ENCODE measurements at regions not wholly inside any gene's neighbourhood (a gene's known extent, or its start where the extent isn't known, plus 50 kb on each side); places are given as distances from the start of the nearest gene placed in this dataset.

DNA sequence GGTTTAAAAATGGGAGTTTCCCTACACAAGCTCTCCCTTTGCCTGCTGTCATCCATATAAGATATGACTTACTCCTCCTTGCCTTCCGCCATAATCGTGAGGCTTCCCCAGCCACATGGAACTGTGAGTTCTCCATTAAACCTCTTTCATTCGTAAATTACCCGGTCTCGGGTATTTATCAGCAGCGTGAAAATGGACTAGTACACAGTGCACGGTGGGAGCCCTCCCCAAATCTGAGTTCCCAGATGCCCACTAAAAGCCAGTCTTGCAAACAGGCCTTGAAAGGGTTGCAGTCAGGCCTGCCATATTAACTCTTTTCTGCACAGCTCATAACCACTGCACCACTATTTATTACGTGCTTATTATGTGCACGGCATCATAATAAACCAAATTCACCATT lies 400.9 kb downstream of the PRDM2 start:
- DNase-seq (ENCODE audit: low spot score) = no peak

DNA sequence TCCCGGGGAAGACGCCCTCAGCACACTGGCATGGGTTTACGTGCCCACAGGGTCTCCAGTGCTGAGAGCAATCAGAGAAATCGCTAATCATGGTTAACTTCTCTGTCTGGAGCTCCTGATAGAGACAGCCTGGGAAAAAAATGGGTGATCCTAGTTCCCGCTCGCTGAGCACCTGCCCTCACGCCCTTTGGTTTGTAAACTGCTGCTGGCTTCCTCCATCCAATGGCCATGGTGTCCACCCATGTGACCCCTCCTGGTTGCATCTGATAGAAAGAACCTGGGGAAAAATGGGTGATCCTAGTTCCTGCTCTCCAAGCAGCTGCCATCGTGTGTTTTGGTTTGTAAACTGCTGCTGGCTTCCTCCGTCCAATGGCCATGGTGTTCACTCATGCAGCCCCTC lies 402.2 kb downstream of the PRDM2 start:
- no peak for DNase-seq (ENCODE audit: low spot score)

DNA sequence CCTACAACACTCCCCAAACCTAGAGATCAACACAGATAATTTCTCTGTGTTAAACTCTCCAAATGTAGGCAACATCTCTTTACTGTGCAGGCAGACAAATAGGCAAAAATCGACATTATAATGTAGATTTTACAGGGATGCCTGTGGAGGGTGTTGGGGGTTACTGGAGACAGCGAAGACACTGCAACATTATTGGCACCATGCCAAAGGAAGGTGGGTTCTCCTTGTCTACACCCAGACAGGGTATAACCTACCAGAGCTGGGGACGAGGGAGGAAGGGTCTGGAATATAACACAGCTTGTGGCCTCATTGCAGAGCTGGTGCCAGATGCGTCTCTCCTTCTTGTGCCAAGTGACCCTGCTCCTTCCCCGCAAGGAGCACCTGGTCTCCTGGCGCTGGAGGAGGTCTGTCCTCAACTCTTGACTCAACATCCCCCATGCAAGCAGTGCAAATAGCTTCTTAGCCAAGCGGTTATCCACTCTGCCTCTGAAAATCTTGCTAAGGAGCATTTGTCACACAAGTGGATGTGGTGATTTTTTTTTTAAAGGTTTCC lies 404.0 kb downstream of the PRDM2 start:
- DNase-seq (ENCODE audit: low spot score) = no peak

DNA sequence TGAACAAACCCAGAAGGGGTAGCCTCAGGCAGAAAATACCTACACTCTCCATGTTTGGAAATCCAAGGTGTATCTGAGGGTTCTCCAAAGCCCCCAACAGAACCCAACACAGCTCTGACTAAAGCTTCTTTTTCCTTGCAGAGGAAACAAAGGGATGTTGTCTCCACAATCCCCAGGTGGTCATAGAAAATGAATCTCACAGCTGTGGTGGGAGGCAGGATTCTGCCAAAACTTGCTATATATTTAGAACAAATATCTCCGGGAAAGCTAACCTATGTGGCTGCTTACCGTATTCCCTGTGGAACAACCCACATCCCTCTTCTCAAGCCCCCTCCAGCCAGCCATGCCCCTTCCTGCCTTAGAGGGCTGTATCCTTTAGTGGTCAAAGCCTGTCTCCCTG lies 406.1 kb downstream of the PRDM2 start:
- DNase-seq (ENCODE audit: low spot score) = no peak

DNA sequence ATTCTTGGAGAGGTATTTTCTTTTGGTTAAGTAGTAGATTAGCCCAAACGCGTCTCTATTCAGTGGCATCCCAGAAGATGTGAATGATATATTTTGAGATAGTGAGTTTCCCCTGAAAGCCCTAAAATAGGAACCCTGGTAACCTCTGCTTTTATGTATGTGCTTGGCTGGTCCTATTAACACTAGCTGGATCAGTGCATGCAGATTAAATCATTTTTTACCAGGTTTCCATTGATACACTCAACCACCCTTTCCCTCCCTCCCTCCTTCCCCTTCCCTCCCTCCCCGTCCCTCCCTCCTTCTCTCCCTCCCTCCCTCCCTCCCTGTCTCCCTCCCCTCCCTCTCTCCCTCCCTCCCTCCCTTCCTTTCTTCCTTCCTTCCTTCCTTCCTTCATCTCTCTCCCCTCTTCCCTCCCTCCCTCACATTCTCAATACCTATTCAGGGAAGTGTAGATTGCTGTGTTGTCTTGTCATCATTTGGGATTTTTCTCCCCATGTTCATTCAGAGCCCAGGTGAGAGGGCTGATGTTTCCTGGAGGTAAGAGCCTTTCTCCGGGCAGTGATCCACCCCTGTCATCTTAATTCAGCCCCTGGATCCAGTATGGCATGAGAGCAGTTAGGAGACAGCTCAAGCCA lies 406.8 kb downstream of the PRDM2 start:
- DNase-seq (ENCODE audit: low spot score) = no peak

DNA sequence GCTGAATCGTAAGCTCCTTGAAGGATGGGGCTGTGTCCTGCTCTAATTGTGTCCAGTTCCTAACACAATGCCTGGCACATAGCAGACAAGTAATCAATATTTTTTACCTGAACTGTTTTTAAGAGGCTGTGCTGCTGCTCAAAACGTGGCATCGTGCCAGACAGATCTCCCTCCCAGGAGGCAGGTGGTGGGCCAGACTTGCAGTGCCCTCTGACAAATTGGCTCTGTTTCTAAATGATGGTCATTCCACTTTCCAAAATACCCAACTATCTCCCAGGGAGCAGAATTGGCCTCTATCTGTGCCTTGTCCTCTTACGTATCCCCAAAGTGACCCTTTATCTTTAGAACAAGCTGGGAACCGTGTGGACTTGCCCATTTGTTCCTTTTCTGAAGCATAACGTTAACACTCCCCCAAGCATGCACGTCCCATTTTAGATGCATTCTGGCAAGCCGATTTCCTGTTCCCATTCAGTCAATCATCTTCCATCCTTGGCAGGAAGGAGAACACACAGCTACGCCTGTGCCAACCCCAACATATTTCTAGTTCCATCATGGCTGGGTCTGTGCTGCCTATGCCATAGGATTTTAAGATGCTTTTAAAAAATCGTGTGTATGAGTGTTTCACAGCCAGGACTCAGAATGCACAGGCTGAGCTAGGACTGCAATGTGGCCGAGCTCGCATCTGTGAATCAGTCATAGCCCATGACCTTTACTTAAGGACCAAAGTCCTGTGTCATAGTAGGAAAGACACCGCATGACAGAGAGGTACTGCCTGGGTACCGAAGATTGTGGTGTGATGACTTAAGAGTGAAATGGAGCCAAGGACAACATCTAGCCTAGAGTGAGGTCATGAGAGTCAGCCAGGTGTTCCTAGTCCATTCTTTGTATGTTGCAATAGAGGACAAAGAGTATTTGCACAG lies 408.6 kb downstream of the PRDM2 start:
- DNase-seq (ENCODE audit: low spot score) = no peak

DNA sequence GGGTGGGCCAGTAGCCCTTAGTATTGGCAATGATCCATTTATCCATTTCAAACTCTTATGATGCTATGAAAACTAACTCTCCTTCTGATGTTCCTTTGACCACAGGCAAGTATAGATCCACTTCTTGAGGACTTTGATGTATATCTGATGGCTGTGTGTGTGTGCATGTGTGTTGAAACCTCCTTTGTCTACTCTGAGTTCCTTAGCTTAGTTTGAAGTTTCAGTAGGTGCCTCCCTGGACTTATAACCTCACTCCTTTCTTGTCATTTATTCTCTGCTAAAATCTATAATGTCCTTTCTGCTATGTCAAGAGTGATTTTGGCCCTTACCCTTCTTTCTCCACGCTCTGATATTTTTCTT lies 409.3 kb downstream of the PRDM2 start:
- no peak for DNase-seq (ENCODE audit: low spot score)

DNA sequence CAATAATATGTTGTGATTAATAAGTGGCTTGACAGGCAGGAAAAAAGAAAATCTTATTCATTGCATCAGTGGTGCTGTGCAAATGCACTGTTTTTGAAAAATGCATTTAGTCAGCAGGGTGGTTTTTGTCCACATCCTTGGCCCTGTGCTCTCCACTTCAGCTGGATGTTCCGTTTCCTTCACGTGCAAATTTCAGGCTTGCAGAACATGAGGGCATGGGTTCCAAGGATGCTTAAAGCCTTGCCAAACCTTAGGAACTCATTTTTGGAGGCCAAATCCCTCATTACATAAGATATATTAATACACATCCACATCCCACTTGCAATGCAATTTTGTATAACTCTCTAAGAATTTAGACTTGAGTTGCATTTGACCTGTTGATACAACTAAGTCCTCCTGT lies 410.1 kb downstream of the PRDM2 start:
- DNase-seq (ENCODE audit: low spot score) = no peak

DNA sequence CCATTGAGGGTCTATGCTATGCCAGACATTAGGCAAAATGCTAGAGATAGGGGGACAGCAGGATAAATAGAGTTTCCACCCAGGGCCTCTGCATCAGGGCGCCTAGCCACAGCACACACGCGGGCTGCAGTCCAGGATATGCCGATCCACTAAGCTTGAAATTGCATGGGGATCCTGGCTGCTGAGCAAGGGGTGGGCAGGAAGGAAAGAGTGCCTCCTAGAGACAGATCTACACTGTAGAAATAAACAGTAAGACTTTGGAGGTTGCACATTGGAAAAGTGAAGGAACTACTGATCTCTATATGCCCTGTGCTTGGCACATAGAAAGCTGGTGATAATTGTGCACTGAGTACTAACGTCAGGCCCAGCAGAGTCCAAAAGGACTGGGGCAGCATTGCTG lies 411.1 kb downstream of the PRDM2 start:
- DNase-seq (ENCODE audit: low spot score) = no peak

DNA sequence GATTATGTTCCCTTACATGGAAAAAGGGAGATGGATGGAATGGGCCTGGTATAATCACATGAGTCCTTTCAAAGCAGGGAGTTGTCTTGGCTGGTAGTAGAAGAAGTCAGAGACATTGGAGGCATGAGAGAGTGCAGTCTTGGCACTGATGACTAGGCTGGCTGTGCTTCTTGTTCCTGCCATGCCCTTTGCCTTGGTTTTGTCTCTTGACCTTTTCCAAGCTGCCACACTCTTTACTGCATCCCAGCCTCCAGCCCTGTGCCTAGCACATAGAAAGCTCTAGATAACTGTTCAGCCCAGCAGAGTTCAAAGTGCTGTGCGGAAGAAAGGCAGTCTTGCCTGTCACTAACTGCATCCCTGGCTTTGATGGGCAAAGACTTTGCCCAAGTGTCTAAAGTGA lies 412.6 kb downstream of the PRDM2 start:
- no peak for DNase-seq (ENCODE audit: low spot score)

DNA sequence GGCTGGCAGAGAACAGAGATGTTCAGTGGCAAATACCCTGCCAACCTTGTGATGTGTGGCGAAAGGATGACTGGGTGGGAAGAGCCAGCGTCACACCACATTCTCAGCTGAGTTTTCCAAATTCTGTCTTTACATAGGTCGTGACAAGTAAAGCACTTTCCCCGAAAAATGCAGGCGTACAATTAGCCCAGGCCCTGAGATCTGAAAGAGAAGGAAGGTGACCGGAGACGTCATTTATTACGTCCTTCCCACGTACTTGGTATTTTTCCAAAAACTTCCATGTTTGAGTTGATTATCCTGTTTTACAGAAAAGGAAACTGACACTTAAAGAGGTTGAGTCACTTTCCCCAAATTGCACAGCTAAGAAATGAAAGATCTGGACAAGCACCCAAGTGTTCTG lies 413.3 kb downstream of the PRDM2 start:
- DNase-seq (ENCODE audit: low spot score) = no peak

DNA sequence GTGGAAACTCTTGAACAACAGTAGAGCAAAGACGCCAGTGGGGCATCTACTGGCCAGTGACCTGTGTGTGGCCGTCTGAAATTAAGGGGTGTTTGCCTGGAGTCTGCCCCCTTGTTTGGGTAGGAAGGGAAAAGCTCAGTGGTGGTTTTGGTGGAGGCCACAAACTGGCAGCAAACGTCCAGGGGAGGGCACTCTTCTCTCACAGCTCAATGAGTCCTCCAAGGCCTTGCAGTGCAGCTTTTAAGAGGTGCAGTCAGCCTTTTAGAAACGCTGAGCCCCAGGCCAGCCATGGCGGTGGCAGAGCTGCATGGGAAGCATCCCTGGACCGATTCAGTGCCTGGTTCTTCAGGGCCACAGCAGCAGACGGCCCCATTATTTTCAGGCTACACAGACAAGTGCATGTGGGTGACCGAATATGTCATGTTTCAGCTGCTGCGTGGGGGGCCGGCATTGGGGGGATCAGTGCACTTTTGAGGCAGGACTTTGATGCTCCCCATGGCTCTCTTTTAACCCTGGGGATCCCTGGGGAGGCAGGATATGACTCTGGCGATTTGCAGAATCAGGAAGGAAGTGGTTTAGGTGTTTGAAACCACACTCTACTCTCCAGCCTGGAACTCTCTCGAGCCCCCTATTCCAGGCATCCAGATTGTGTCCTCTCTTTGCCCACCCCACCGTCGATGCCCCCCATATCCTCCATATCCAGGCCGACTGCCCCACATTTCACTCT lies 414.0 kb downstream of the PRDM2 start:
- DNase-seq (ENCODE audit: low spot score) = peak; percentile 49

DNA sequence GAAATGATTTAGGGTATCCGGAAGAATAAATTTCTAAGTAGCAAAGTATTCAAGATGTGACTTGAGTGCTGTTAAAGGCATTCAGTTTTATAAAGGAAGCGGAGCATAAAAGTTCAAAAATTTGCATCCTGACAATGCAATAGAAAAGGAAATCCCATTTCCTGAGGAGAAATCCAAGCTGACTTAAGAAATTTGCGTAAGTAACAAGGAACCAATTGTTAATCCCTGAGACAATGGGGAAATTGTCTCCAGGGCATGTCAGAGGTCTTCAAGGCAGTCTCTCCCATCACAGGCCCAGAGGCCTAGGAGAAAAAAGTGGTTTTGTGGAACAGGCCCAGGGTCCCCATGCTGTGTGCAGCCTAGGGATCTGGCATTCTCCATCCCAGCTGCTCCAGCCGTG lies 416.0 kb downstream of the PRDM2 start:
- DNase-seq (ENCODE audit: low spot score) = no peak

DNA sequence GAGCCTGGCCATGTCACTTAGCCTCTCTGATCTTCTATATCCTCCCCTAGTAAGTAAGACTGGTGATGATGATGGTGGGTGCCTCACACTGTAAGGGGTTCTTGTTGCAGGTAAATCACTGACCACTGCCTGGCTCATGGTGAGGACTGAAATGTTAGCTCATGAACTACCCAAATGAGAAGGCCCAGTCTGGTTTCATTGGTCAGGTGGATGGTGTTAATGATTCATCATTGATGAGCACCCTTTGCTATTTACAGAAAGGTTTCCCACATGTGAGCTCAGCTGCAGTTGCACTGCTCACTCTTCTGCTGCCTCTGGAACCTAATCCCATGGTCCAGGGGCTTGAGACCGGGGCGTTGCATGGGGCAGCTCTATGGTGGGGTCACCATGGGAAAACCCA lies 417.7 kb downstream of the PRDM2 start:
- DNase-seq (ENCODE audit: low spot score) = no peak

DNA sequence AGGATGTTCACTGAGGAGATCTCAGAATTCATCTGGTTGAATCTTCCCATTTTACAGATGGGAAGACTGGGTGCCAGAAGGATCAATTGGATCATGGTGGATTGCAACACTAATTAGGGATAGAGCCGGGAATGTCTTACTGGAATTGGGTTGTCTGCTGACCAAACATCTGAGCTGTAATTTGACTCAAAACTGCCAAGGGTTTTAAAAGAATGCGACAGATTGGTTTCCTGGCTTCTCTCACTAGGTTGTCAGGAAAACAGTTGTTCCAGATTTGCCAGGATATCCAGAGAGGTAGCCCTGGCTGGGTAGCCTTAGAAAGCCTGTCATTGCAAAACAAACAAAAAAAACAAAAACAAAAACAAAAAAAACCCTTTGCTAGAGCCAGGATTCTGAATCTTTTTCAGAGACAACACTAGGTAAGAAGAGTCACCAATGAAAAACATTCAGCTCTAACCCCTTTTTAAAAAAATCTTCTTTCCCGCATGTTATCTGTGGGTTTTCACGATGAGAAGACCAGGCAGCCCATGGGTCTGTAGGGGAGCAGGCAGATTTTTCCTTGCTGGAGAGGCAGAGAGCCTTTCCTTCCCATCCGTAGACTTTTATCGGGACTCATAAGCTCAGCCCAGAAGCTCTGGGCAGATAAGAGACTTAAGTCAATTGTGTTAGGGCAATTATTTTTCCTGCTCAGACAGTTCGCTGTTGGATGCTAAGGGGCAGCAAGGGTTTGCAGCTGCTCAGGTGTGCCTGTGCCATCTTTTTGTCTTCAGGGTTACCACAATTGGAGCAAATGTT lies 418.9 kb downstream of the PRDM2 start:
- no peak for DNase-seq (ENCODE audit: low spot score)

DNA sequence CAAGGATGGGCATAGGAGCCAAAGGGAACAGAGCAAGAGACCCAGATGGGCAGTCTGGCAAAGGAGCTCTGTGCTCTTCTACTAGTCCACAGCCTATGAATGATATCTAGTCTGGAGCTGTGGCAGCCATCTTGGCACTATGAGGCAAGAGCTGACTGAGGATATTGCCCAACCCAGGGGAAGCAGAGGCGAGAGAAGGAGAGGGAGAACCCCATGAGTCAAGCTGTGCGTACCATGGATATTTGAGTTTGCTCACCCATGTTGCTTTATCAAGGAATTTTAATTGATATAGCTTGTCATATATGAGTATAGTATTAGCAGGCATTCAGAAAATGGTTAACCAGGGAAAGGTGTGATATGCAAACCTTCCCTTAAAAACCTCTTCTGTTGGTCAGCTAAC lies 420.9 kb downstream of the PRDM2 start:
- no peak for DNase-seq (ENCODE audit: low spot score)

DNA sequence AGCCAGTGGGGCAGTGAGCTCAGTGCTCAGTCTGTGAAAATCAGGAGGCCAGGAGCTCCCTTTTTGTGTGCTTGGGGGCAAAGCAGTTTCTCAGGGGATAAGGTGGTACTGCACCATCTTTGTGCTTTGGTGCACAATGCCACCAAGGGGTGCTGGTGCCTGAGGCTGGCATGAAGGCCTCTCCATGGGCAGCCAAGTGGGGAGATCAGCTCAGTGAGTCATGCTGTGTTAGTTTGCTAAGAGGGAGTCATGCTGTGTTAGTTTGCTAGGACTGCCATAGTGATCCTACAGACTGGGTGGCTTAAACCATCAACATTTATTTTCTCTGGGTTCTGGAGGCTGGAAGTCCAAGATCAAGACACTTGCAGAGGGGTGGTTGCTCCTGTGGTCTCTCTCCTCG lies 428.1 kb downstream of the PRDM2 start:
- no peak for DNase-seq (ENCODE audit: low spot score)

DNA sequence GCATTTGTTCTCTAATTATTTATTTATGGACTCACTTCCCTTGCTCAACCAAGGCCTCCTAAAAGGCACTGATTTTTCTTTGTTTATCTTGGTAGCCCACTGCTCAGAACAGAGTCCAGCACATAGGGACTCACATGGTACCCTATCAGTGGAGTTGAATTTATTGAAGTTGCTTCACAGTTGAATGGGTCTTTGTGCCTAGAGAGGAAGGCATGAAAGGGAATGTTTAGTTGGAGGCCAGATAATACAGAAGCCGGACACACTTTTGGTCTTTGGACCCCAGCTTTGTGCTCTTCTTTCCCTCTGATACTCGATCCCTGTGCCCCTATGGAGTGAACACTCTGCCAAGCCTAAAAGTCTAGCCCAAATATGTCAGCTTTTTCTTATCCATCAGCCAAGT lies 429.0 kb downstream of the PRDM2 start:
- no peak for DNase-seq (ENCODE audit: low spot score)

DNA sequence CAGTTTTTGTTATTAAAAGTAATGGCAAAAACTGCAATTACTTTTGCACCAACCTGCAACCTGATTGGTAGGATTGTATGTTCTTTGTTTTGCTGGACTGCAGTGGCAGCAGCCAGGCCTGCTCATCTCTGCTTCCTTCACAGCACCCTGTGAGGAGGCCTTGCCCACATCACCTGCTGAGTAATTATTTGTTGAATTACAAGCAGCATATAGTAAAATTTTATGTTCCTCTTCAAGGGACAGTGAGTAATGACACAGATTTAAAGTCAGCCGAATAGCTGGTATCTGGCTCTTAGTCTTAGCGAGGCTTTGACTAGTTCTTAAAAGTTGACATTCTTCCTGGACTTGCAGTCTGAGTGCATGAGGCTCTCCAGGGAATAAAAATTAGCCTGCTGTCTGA lies 435.1 kb downstream of the PRDM2 start:
- no peak for DNase-seq (ENCODE audit: low spot score)

DNA sequence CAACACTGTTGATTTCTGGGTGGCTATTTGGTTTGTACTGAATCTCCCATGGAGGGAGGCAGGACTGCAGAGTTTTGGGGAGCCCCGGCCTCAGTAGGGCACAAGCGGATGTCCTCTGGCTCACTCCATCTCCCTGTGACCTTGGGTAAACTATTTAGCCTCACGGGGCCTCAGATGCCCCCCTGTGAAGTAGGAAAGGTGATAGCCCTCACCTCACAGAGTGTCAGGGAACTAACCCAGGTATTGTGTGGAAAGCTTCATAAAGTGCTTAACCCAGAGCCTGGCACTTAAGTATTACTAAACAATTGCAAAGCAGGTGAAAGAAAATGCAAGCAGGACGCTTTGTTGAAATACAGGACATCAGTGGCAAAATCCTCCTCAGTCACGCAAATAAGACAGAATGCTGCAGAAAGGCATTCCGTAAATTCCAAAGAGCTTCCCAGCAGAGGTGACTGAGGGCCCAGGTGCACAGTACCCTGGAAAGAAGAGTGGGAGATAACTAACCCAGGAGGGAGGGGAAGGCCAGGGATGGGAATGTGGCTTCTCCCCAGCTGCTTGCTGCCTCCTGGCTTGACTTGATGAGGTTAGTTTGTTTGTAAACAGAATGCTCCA lies 436.3 kb downstream of the PRDM2 start:
- DNase-seq (ENCODE audit: low spot score) = no peak

DNA sequence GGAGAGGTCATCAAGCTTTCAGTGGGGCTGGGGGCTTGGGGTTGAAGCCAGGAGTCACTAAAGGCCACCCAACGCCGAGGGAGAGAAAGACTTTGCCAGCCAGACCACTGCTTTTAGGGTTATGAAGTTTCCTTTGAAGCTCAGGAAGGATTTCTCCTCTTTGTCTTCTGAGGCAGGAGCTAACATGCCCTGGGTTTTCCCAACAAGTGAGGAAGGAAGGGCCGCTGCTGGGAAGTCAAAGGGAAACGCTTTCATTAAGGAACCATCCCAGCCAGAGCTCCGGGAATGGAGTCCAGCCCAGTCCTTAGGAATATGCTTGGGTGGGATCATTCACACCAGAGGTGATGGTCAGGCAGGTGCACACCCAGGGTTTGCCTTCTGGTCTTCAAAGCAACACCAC lies 436.9 kb downstream of the PRDM2 start:
- DNase-seq (ENCODE audit: low spot score) = no peak

Data from ureter (tissue), 1 donor.